Thoracic aorta (tissue), 2 donors: ENCODE measurements at regions not wholly inside any gene's neighbourhood (a gene's known extent, or its start where the extent isn't known, plus 50 kb on each side); places are given as distances from the start of the nearest gene placed in this dataset.

ENCODE experiments used
- ATAC-seq: fragments of 150-250 bp; one replicate; pipeline ENCODE4 v1.8.0; 2017; ENCODE audit warnings: low read depth; ENCODE audit not compliant: insufficient number of reproducible peaks, low FRiP score
- DNase-seq: peaks from one replicate; pipeline ENCODE4 v3.0.0-alpha.2; 2020; ENCODE audit warnings: low spot score
- H3K27ac ChIP-seq, 2 donors: fragments of 200-600 bp; sonication (generic); 1 replicate in 1 of 2; 2 replicates in 1 of 2; pipeline ENCODE4 v1.5.1; 2016; ENCODE audit warnings: mild to moderate bottlenecking in 2 of 2, moderate library complexity in 2 of 2
- H3K27me3 ChIP-seq: fragments of 200-600 bp; sonication (generic); replicated peaks from 2 replicates; pipeline ENCODE4 v1.6.0; 2016; ENCODE audit warnings: mild to moderate bottlenecking; ENCODE audit not compliant: insufficient read depth
- H3K36me3 ChIP-seq: fragments of 200-600 bp; sonication (generic); one replicate; pipeline ENCODE4 v1.5.1; 2016
- H3K4me1 ChIP-seq, 2 donors: fragments of 200-600 bp; sonication (generic); 1 replicate in 1 of 2; 2 replicates in 1 of 2; pipeline versions ENCODE4 v1.5.1 to v1.6.0; 2016; ENCODE audit warnings: low read depth in 2 of 2, mild to moderate bottlenecking in 1 of 2; ENCODE audit not compliant: control insufficient read depth in 1 of 2
- H3K4me3 ChIP-seq: fragments of 200-600 bp; sonication (generic); 2 replicates; pipeline ENCODE4 v1.5.1; 2016; ENCODE audit warnings: mild to moderate bottlenecking
- H3K9me3 ChIP-seq: fragments of 200-600 bp; sonication (generic); 2 replicates; pipeline ENCODE4 v1.5.1; 2016
- CTCF ChIP-seq: fragments of 200-600 bp; sonication (generic); IDR thresholded peaks from one replicate; pipeline ENCODE4 v1.5.1; 2019; ENCODE audit warnings: antibody characterized with exemption

GRCh38 chr9:14538526-14538925 lies 154.7 kb downstream of the ZDHHC21 start:
- no peak for TF ChIP-seq CTCF
- Histone ChIP-seq H3K9me3 (no peaks in the 10 kb centered on the region), H3K36me3 (no peaks in the 10 kb centered on the region), H3K27ac (no peak overlapping the region), H3K4me3 (no peak overlapping the region), H3K4me1 (no peaks in the 10 kb centered on the region), H3K27me3 (no peaks in the 10 kb centered on the region)
- ATAC-seq (no peak), DNase-seq (no peak)

GRCh38 chr9:14535161-14535955 lies 157.9 kb downstream of the ZDHHC21 start:
- DNase-seq (no peak), ATAC-seq (no peak)
- H3K27ac ChIP-seq, result no peak overlapping the region
- H3K36me3 ChIP-seq, result no peaks in the 10 kb centered on the region
- TF ChIP-seq CTCF, result no peak
- no peaks in the 10 kb centered on the region for H3K9me3 ChIP-seq
- H3K4me1 ChIP-seq, result no peaks in the 10 kb centered on the region
- H3K4me3 ChIP-seq, result no peak overlapping the region
- H3K27me3 ChIP-seq, result no peaks in the 10 kb centered on the region

- TF ChIP-seq CTCF, result no peak
- Histone ChIP-seq H3K4me3 (no peak overlapping the region), H3K4me1 (no peaks in the 10 kb centered on the region), H3K36me3 (no peaks in the 10 kb centered on the region), H3K27me3 (no peaks in the 10 kb centered on the region), H3K9me3 (no peaks in the 10 kb centered on the region), H3K27ac (no peak overlapping the region)
- ATAC-seq (no peak), DNase-seq (no peak)
These were observed 159.2 kb downstream of the ZDHHC21 start for GRCh38 chr9:14533867-14534640.

- TF ChIP-seq CTCF, result no peak
- H3K27ac ChIP-seq, result no peak overlapping the region
- ATAC-seq, result no peak
These were observed 160.6 kb downstream of the ZDHHC21 start for GRCh38 chr9:14532456-14533115.

More at GRCh38 chr9:14532456-14533115, 160.6 kb downstream of the ZDHHC21 start:
- Histone ChIP-seq H3K4me1 (no peaks in the 10 kb centered on the region), H3K36me3 (no peaks in the 10 kb centered on the region), H3K4me3 (no peak overlapping the region), H3K27me3 (no peaks in the 10 kb centered on the region), H3K9me3 (no peaks in the 10 kb centered on the region)
- DNase-seq, result no peak
